ENCODE measurements at regions not wholly inside any gene's neighbourhood (a gene's known extent, or its start where the extent isn't known, plus 50 kb on each side); places are given as distances from the start of the nearest gene placed in this dataset.
A peak's percentile ranks its signal among the peaks of the same experiment; 100 is the strongest.

GRCh38 chr9:71465392-71465791, 302.9 kb downstream of the CEMIP2 start:
- H2AFZ ChIP-seq (ENCODE audit: low read depth): no peak overlapping the region
- no peak overlapping the region for H3K27ac ChIP-seq
- no peaks in the 10 kb centered on the region for H3K36me3 ChIP-seq (ENCODE audit: insufficient read depth)
- no peak overlapping the region for H3K9ac ChIP-seq
- H3K4me3 ChIP-seq (IDR thresholded peaks at IDR 0.05; ENCODE audit: insufficient read depth, low read depth, low read length): no peak overlapping the region
- H4K20me1 ChIP-seq (ENCODE audit: insufficient read depth): no peaks in the 10 kb centered on the region
- no peaks in the 10 kb centered on the region for H3K79me2 ChIP-seq (ENCODE audit: insufficient read depth, low read depth)
- TF ChIP-seq CTCF (conservative IDR thresholded peaks at IDR 0.05; ENCODE audit: low read depth, low read length): no peak
- no peaks in the 10 kb centered on the region for H3K27me3 ChIP-seq (ENCODE audit: insufficient read depth, low read depth)
- no peak overlapping the region for H3K4me2 ChIP-seq
- no peaks in the 10 kb centered on the region for H3K4me1 ChIP-seq (ENCODE audit: low read depth, poor library complexity, severe bottlenecking)

DNA sequence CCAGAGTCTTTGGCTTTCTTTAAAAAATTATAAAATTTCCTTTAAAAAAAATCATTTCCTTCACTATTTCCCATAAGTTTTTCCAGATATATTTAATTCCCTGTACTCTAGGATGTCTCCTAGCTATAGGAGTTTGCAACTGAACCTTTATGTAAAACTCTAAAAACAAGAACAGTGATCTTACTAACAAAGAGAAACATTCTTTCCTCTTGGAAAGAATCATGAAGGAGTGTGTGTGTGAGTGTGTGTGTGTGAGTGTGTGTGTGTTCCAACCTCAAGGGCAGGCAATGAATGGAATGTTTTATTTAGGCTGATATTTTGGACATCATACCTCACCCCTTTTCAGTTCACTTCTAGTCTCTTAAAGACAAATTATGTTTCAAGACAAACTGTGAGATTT, 309.2 kb downstream of the CEMIP2 start:
- H2AFZ ChIP-seq (ENCODE audit: low read depth): no peak overlapping the region
- no peaks in the 10 kb centered on the region for H3K27me3 ChIP-seq (ENCODE audit: insufficient read depth, low read depth)
- no peak overlapping the region for H3K27ac ChIP-seq
- H3K4me3 ChIP-seq (IDR thresholded peaks at IDR 0.05; ENCODE audit: insufficient read depth, low read depth, low read length): no peak overlapping the region
- H3K36me3 ChIP-seq (ENCODE audit: insufficient read depth): no peaks in the 10 kb centered on the region
- H3K4me1 ChIP-seq (ENCODE audit: low read depth, poor library complexity, severe bottlenecking): no peaks in the 10 kb centered on the region
- no peak for TF ChIP-seq CTCF (conservative IDR thresholded peaks at IDR 0.05; ENCODE audit: low read depth, low read length)
- no peak overlapping the region for H3K4me2 ChIP-seq
- H3K79me2 ChIP-seq (ENCODE audit: insufficient read depth, low read depth): no peaks in the 10 kb centered on the region
- H3K9ac ChIP-seq: no peak overlapping the region
- no peaks in the 10 kb centered on the region for H4K20me1 ChIP-seq (ENCODE audit: insufficient read depth)

- peak overlapping the region; percentile 59 for H2AFZ ChIP-seq (ENCODE audit: low read depth)
- H3K4me3 ChIP-seq (IDR thresholded peaks at IDR 0.05; ENCODE audit: insufficient read depth, low read depth, low read length): no peak overlapping the region
- H4K20me1 ChIP-seq (ENCODE audit: insufficient read depth): no peaks in the 10 kb centered on the region
Measured at GRCh38 chr9:71446473-71447411, 321.6 kb downstream of the CEMIP2 start.

DNA sequence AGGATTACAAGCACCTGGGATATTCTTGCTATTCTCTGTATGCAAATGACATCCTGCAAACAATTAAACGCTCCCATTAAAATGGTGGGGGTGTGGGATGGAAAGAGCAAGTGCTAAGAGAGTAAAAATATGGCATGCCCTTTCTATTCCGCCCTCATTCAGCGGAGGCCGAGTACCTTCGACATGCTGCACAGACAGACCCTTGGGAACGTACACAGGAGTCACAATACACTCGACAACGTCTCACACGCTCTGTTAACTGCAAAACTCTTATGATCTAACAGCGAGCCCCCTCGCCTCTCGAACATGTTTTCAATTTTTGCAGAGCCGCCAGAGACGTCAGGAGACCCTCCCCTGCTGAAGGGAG, 322.2 kb downstream of the CEMIP2 start:
- Histone ChIP-seq H3K27ac (no peak overlapping the region), H3K79me2 (ENCODE audit: insufficient read depth, low read depth) (no peaks in the 10 kb centered on the region), H3K9ac (no peak overlapping the region), H3K4me2 (no peak overlapping the region), H3K4me1 (ENCODE audit: low read depth, poor library complexity, severe bottlenecking) (no peaks in the 10 kb centered on the region), H3K27me3 (ENCODE audit: insufficient read depth, low read depth) (no peaks in the 10 kb centered on the region), H4K20me1 (ENCODE audit: insufficient read depth) (no peaks in the 10 kb centered on the region), H3K4me3 (IDR thresholded peaks at IDR 0.05; ENCODE audit: insufficient read depth, low read depth, low read length) (no peak overlapping the region), H3K36me3 (ENCODE audit: insufficient read depth) (no peaks in the 10 kb centered on the region), H2AFZ (ENCODE audit: low read depth) (no peak overlapping the region; the same call in 1 of the 2 replicates)
- TF ChIP-seq CTCF (conservative IDR thresholded peaks at IDR 0.05; ENCODE audit: low read depth, low read length): no peak

More at GRCh38 chr9:71446473-71447411, 321.6 kb downstream of the CEMIP2 start:
- H3K79me2 ChIP-seq (ENCODE audit: insufficient read depth, low read depth): no peaks in the 10 kb centered on the region
- H3K36me3 ChIP-seq (ENCODE audit: insufficient read depth): no peaks in the 10 kb centered on the region
- H3K27ac ChIP-seq: peak overlapping the region; percentile 32; the same call in 1 of the 2 replicates
- H3K9ac ChIP-seq: no peak overlapping the region
- no peaks in the 10 kb centered on the region for H3K27me3 ChIP-seq (ENCODE audit: insufficient read depth, low read depth)
- no peak for TF ChIP-seq CTCF (conservative IDR thresholded peaks at IDR 0.05; ENCODE audit: low read depth, low read length)
- H3K4me1 ChIP-seq (ENCODE audit: low read depth, poor library complexity, severe bottlenecking): no peaks in the 10 kb centered on the region
- H3K4me2 ChIP-seq: peak overlapping the region; percentile 19; the same call in 1 of the 2 replicates
